Small intestine (tissue), 7 donors: ENCODE measurements at regions not wholly inside any gene's neighbourhood (a gene's known extent, or its start where the extent isn't known, plus 50 kb on each side); places are given as distances from the start of the nearest gene placed in this dataset.

Experiments
- DNase-seq, 2 donors: peaks; one replicate each; pipeline versions ENCODE4 v3.0.0 to v3.0.0-alpha.2; 2013
- FAIRE-seq: peaks from 2 replicates; lab custom pipeline; 2012; peaks lifted over from hg19 to GRCh38; lab: Jason Lieb, UNC
- H3K27ac ChIP-seq, 3 donors: one replicate each; pipeline ENCODE4 v1.5.1; 2013; ENCODE audit warnings: low read length in 2 of 3, mild to moderate bottlenecking in 2 of 3, control low read depth in 1 of 3, inconsistent platforms in 1 of 3, low read depth in 1 of 3, moderate library complexity in 1 of 3
- H3K27me3 ChIP-seq, 3 donors: one replicate each; pipeline ENCODE4 v1.6.1; 2013; ENCODE audit warnings: low read length in 3 of 3, inconsistent platforms in 1 of 3; ENCODE audit not compliant: control insufficient read depth in 3 of 3, insufficient read depth in 3 of 3
- H3K36me3 ChIP-seq, 3 donors: one replicate each; pipeline ENCODE4 v1.6.1; 2013; ENCODE audit warnings: low read length in 3 of 3, inconsistent platforms in 1 of 3, low read depth in 1 of 3, mild to moderate bottlenecking in 1 of 3, moderate library complexity in 1 of 3; ENCODE audit not compliant: control insufficient read depth in 3 of 3, insufficient read depth in 2 of 3
- H3K4me1 ChIP-seq, 3 donors: one replicate each; pipeline ENCODE4 v1.6.1; 2013; ENCODE audit warnings: low read length in 2 of 3, inconsistent platforms in 1 of 3, low read depth in 1 of 3, mild to moderate bottlenecking in 1 of 3, moderate library complexity in 1 of 3; ENCODE audit not compliant: control insufficient read depth in 3 of 3, insufficient read depth in 2 of 3
- H3K4me3 ChIP-seq, 3 donors: one replicate each; pipeline ENCODE4 v1.5.1; 2013; ENCODE audit warnings: low read length in 3 of 3, control low read depth in 1 of 3, inconsistent platforms in 1 of 3, low read depth in 1 of 3, mild to moderate bottlenecking in 1 of 3, moderate library complexity in 1 of 3
- H3K9me3 ChIP-seq, 2 donors: one replicate each; pipeline ENCODE4 v1.6.1; 2013; ENCODE audit warnings: low read depth in 1 of 2, low read length in 1 of 2; ENCODE audit not compliant: control insufficient read depth in 2 of 2, insufficient read depth in 1 of 2
- WGBS, 3 donors: extraction: QIAGEN DNeasy Blood & Tissue Kit; methylation state at CpG; one replicate each; pipeline ENCODE4 v1.1.7; 2013; 5-methylcytosine and 5-hydroxymethylcytosine counted together
- donor health status: healthy with polysubstance abuse.
- donor health status: control.
- donor health status: control.
- donor health status: Bipolar disorder and iron deficiency.
- donor health status: healthy.

DNA sequence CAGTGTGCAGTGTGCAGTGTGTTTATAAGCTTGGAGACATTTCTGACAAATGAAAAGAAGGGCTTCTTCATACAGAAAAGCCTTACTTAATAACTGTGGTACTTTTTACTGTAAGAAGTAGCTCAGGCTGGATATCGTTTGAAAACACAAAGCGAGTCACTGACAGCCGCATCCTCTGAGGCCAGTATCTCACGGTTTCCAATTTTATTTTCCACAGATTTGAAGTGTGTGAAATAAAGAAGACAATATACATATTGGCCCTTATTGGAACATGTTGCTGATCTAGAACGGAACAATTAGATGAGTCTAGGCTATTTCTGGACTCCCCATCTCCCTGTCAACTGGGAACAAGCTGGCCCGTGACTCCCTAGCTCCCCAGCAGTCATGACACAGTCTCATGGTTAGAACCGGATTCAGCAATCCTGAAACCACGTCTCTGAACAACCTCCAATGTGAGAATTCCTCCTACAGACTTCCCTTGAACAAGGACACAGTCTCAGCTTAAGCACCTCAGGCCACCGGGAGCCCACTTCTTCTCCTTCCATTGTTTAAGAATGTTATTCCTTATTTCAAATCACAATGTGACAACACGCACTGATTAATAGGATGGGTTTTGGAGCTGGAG, 484.5 kb downstream of the COG6 start:
- WGBS, 3 donors = 72 to 80% (median 77%) methylated on average over 10 of the region's 10 CpGs

DNA sequence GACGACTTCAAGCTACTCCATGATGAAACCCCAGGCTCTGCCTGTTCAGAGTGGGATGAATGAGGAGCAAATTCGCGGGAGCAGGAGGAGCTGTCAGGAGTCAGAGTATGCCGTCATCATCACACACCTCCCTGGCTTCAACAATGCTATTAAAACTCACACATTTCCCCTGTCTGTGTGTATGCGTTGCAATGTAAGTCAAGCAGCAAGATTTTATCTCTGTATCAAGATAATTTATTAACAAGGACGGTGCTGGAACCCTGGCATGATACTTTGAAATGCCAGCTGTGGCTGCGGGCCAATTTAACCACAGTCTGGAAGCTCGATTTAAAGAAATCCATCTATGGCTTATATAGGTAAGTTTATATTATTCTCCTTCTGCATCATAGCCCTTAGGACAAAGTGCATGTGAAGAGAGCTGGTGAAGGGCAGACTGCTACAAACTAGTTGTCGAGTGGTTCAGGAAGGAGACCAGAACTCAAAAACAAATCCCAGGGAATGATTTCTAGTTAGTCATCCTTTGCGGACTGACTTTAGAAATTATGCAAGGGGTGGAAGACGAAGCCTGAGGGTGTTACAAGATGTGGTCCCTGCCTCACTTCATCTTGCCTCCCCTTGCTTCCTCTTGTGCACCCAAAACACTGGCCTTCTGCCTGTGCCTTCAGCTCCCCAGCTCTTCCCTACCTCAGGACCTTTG, 486.5 kb downstream of the COG6 start:
- Histone ChIP-seq H3K36me3 (no peaks in the 10 kb centered on the region), H3K4me1 (no peaks in the 10 kb centered on the region), H3K4me3 (no peak overlapping the region), H3K9me3 (no peaks in the 10 kb centered on the region), H3K27me3 (peaks cover 0 to 3% (median 3%) of the 10 kb centered on the region in 3 donors), H3K27ac (no peak overlapping the region)
- WGBS, 3 donors = 79 to 81% (median 80%) methylated on average over 11 of the region's 11 CpGs
- FAIRE-seq = no peak
- no peak for DNase-seq

More for the DNA sequence above, 484.5 kb downstream of the COG6 start:
- DNase-seq = no peak
- Histone ChIP-seq H3K4me3 (no peak overlapping the region), H3K9me3 (no peaks in the 10 kb centered on the region), H3K4me1 (no peaks in the 10 kb centered on the region), H3K36me3 (no peaks in the 10 kb centered on the region), H3K27ac (no peak overlapping the region), H3K27me3 (peaks cover 0 to 3% (median 3%) of the 10 kb centered on the region in 3 donors)
- no peak for FAIRE-seq

- FAIRE-seq = no peak
- WGBS, 3 donors = 69 to 72% (median 71%) methylated on average over 5 of the region's 5 CpGs
- H3K36me3 ChIP-seq = no peaks in the 10 kb centered on the region
Measured at GRCh38 chr13:40143106-40143505, 487.6 kb downstream of the COG6 start.

GRCh38 chr13:40143559-40143958, 488.1 kb downstream of the COG6 start:
- Histone ChIP-seq H3K9me3 (no peaks in the 10 kb centered on the region), H3K27me3 (peaks cover 0 to 3% (median 3%) of the 10 kb centered on the region in 3 donors), H3K36me3 (no peaks in the 10 kb centered on the region), H3K4me3 (no peak overlapping the region), H3K4me1 (no peaks in the 10 kb centered on the region), H3K27ac (no peak overlapping the region)
- no peak for FAIRE-seq
- no peak for DNase-seq
- WGBS, 3 donors = 83 to 85% (median 84%) methylated on average over 6 of the region's 6 CpGs

More at GRCh38 chr13:40143106-40143505, 487.6 kb downstream of the COG6 start:
- H3K4me3 ChIP-seq = no peak overlapping the region
- no peaks in the 10 kb centered on the region for H3K4me1 ChIP-seq
- H3K27me3 ChIP-seq = peaks cover 0 to 3% (median 3%) of the 10 kb centered on the region in 3 donors
- H3K27ac ChIP-seq = no peak overlapping the region
- H3K9me3 ChIP-seq = no peaks in the 10 kb centered on the region
- no peak for DNase-seq

DNA sequence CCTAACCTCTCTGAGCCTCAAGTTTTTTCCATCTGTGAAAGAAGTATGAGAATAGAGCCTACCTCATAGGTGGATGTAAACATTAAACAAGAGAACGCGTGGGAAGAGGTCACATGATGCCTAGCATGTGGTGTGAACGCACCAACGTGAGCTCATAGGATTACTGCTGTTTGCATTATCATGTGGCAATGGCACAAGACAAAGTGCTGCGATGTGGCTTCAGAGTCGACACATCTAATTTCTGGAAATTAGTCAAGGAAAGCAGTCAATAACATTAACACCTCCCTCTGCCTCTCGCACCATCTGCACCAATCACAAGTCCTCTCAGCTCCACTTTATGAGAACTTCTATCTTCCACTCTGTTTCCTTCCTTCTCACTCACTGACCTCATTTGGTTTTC, 489.7 kb downstream of the COG6 start:
- Histone ChIP-seq H3K27ac (no peak overlapping the region), H3K4me3 (no peak overlapping the region), H3K27me3 (peaks cover 0 to 3% (median 3%) of the 10 kb centered on the region in 3 donors), H3K4me1 (no peaks in the 10 kb centered on the region), H3K9me3 (no peaks in the 10 kb centered on the region), H3K36me3 (no peaks in the 10 kb centered on the region)
- FAIRE-seq = no peak
- no peak for DNase-seq
- 66 to 72% (median 68%) methylated on average over 7 of the region's 7 CpGs for WGBS, 3 donors

GRCh38 chr13:40146063-40146462, 490.6 kb downstream of the COG6 start:
- Histone ChIP-seq H3K27me3 (peaks cover 0 to 3% (median 3%) of the 10 kb centered on the region in 3 donors), H3K4me1 (no peaks in the 10 kb centered on the region), H3K9me3 (no peaks in the 10 kb centered on the region), H3K4me3 (no peak overlapping the region), H3K27ac (no peak overlapping the region), H3K36me3 (no peaks in the 10 kb centered on the region)
- DNase-seq (no peak), FAIRE-seq (no peak)
- WGBS, 3 donors = 78 to 83% (median 80%) methylated on average over 5 of the region's 5 CpGs

DNA sequence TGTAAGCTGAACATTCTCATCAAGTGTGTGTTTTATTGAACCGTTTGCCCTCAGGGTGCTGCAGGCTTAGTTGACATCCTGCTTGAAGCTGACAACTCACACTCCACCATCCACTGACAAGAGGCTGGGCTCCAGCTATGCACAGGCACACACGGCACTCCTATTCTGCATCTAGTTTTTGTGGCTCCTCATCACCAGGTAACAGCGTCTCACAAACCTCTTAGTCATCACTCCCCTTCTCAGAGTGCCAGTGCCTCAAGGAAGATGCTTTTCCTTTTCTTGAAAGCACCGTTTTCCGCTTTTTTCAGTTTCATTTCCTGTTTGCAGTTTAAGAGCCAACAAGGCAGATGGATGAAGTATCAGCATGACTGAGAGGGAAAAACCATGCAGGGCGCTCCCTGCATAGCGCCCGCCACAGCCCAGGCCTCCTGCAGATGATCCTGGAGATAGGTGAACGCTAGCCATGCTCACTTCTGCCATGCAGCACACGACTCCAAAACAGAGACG, 491.2 kb downstream of the COG6 start:
- no peak for FAIRE-seq
- Histone ChIP-seq H3K36me3 (no peaks in the 10 kb centered on the region), H3K4me1 (no peaks in the 10 kb centered on the region), H3K27ac (no peak overlapping the region), H3K9me3 (no peaks in the 10 kb centered on the region), H3K27me3 (peaks cover 0 to 3% (median 3%) of the 10 kb centered on the region in 3 donors), H3K4me3 (no peak overlapping the region)
- DNase-seq = no peak
- WGBS, 3 donors = 63 to 83% (median 77%) methylated on average over 11 of the region's 11 CpGs

DNA sequence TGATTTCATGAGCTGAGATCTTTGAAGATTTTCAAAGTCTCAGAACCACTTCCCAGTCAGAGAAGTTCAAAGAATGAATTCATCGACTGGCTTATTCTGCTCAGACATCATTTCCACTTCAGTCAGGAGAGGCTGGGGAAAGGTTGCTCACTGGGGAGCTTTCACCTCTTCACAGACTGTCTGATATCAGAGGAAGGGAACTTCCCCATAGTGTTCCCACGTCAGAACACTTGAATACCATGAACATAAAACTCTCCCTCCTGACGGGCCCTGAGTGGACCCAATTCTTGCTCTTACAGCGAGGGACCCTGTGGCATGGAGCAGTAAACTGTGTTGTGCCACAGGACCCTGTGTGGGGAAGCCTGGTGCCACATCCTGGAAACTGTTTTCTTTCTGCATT, 492.6 kb downstream of the COG6 start:
- DNase-seq (no peak), FAIRE-seq (no peak)
- no peak overlapping the region for H3K27ac ChIP-seq
- no peaks in the 10 kb centered on the region for H3K4me1 ChIP-seq
- no peaks in the 10 kb centered on the region for H3K9me3 ChIP-seq
- 80 to 88% (median 86%) methylated on average over 4 of the region's 4 CpGs for WGBS, 3 donors
- no peak overlapping the region for H3K4me3 ChIP-seq
- H3K27me3 ChIP-seq = peaks cover 0 to 3% (median under 1%) of the 10 kb centered on the region in 3 donors
- H3K36me3 ChIP-seq = no peaks in the 10 kb centered on the region
